Astrocyte (in vitro differentiated cells and primary cell): ENCODE measurements at regions not wholly inside any gene's neighbourhood (a gene's known extent, or its start where the extent isn't known, plus 50 kb on each side); places are given as distances from the start of the nearest gene placed in this dataset.

Experiments
- CTCF ChIP-seq: IDR thresholded peaks from 2 replicates; pipeline ENCODE4 v1.5.1; 2011; ENCODE audit warnings: low read depth, mild to moderate bottlenecking, inconsistent platforms, low read length, moderate library complexity; ENCODE audit not compliant: insufficient read depth
- EZH2 ChIP-seq: IDR thresholded peaks from 2 replicates; pipeline ENCODE4 v1.6.1; 2012; ENCODE audit warnings: mild to moderate bottlenecking, low read length, inconsistent platforms; ENCODE audit not compliant: insufficient read depth

DNA sequence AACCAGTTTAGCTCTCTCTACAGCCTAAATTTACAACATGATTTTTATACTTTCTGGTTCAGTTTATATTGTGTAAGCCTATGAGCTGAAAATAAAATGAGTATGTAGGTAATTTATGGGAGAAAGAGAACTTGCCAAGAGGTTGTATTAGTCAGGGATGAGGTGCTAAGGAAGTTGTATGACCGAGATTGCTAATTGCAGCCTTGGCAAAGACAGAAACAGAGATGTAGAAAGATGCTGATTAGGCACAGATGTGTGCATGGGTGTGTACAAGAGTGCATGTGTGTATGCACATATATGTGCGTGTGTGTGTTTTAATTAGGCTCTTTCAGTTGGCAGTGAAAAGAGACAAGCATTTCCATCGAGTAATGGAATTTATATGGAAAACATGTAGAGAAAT is 213.9 kb downstream of the FBXO15 start:
- no peak for TF ChIP-seq CTCF
- TF ChIP-seq EZH2 = no peak
